ENCODE measurements at regions not wholly inside any gene's neighbourhood (a gene's known extent, or its start where the extent isn't known, plus 50 kb on each side); places are given as distances from the start of the nearest gene placed in this dataset.

DNA sequence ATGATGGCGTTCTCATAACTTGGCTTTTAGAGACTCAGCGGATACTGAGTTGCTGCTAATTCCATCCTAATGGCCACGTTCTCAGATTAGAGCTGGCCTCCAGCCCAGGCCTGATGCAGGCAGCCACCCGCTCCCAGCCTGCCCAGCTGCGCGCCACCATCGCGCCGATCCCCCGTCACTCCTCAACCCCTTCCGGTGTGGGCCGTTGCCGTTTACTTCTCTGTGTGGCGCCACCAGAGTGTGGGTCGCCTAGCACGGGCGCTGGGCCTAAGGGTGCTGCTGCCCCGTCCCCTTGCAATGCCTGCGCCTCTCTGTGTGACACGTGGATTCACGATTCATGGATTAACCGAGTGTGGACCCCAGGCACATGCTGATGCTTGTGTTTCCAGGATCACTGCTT is 1116.0 kb downstream of the BRD1 start:
- no peak overlapping the region for H3K27ac ChIP-seq
- no peaks in the 10 kb centered on the region for H3K9me3 ChIP-seq
- no peaks in the 10 kb centered on the region for H3K36me3 ChIP-seq
- no peaks in the 10 kb centered on the region for H3K27me3 ChIP-seq
- DNase-seq (ENCODE audit: low spot score), result no peak
- H3K4me3 ChIP-seq, result no peak overlapping the region
- no peaks in the 10 kb centered on the region for H3K4me1 ChIP-seq
- TF ChIP-seq, protein P1, sequence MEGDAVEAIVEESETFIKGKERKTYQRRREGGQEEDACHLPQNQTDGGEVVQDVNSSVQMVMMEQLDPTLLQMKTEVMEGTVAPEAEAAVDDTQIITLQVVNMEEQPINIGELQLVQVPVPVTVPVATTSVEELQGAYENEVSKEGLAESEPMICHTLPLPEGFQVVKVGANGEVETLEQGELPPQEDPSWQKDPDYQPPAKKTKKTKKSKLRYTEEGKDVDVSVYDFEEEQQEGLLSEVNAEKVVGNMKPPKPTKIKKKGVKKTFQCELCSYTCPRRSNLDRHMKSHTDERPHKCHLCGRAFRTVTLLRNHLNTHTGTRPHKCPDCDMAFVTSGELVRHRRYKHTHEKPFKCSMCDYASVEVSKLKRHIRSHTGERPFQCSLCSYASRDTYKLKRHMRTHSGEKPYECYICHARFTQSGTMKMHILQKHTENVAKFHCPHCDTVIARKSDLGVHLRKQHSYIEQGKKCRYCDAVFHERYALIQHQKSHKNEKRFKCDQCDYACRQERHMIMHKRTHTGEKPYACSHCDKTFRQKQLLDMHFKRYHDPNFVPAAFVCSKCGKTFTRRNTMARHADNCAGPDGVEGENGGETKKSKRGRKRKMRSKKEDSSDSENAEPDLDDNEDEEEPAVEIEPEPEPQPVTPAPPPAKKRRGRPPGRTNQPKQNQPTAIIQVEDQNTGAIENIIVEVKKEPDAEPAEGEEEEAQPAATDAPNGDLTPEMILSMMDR (IDR thresholded peaks at IDR 0.05), result no peak

DNA sequence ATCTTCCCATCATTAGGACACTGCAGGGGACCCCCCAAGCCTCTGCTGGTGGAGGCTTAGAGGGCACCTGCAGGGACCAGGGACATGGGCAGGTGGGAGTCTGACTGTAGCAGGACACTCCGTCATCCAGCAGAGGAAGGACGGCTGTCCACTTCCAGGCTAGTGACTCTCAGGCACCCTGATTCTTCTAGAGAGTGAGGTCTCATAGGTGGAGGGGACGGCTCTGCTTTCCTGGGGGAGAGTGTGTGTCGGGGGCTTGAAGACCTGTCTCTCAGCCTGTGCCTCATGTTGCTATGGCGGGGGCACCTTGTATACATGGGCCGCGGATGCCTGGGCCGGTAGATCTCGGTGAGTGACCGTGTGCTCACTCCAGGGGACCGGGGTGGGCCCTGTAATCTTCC is 1116.6 kb downstream of the BRD1 start:
- H3K9me3 ChIP-seq, result no peaks in the 10 kb centered on the region
- H3K27ac ChIP-seq, result no peak overlapping the region
- no peak overlapping the region for H3K4me3 ChIP-seq
- no peak for DNase-seq (ENCODE audit: low spot score)
- H3K36me3 ChIP-seq, result no peaks in the 10 kb centered on the region
- TF ChIP-seq, protein P1 (IDR thresholded peaks at IDR 0.05), result no peak
- H3K27me3 ChIP-seq, result no peaks in the 10 kb centered on the region
- H3K4me1 ChIP-seq, result no peaks in the 10 kb centered on the region

DNA sequence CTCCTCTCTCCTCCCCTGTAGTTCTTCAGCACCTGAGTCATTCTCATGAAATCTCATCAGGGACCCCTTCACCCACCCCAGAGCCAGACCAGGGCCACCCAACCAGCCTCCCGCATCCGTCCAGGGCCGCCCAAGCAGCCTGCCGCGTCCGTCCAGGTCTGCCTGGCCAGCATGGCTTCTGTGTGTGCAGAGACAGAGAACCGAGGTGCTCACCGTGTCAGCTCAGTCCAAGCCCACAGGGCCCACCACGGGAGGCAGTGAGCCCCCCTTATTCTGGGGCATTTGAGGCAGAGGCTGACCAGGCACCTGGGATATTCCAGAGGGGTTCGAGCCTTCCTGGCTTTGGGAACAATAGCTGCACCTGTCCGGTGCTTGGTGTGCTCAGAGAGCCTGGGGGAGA is 1117.3 kb downstream of the BRD1 start:
- TF ChIP-seq, protein P1 (IDR thresholded peaks at IDR 0.05), result no peak
- H3K4me1 ChIP-seq, result no peaks in the 10 kb centered on the region
- DNase-seq (ENCODE audit: low spot score), result no peak
- H3K27me3 ChIP-seq, result no peaks in the 10 kb centered on the region
- no peak overlapping the region for H3K27ac ChIP-seq
- no peaks in the 10 kb centered on the region for H3K9me3 ChIP-seq
- H3K36me3 ChIP-seq, result no peaks in the 10 kb centered on the region
- no peak overlapping the region for H3K4me3 ChIP-seq

DNA sequence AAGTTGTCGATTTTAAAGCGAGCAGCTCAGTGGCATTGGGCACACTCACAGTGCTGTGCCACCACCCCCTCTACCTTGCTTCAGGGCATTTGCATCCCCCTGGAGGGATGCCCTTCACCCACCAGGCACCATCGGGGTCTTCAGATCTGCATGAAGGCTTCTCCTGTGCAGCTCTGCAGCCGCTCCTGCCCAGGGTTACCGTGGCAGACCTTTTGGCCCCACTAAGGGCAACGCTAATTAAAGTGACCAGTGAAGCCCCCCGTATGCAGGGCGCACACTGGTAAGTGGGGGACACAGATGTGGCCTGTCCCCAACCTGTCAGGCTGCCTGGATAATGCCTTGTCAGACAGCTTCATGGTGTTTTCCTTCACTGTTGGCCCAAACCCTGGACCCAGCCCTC is 1117.7 kb downstream of the BRD1 start:
- no peak for DNase-seq (ENCODE audit: low spot score)
- Histone ChIP-seq H3K27me3 (no peaks in the 10 kb centered on the region), H3K36me3 (no peaks in the 10 kb centered on the region), H3K27ac (no peak overlapping the region), H3K9me3 (no peaks in the 10 kb centered on the region), H3K4me3 (no peak overlapping the region), H3K4me1 (no peaks in the 10 kb centered on the region)
- TF ChIP-seq, protein P1 (IDR thresholded peaks at IDR 0.05), result no peak

DNA sequence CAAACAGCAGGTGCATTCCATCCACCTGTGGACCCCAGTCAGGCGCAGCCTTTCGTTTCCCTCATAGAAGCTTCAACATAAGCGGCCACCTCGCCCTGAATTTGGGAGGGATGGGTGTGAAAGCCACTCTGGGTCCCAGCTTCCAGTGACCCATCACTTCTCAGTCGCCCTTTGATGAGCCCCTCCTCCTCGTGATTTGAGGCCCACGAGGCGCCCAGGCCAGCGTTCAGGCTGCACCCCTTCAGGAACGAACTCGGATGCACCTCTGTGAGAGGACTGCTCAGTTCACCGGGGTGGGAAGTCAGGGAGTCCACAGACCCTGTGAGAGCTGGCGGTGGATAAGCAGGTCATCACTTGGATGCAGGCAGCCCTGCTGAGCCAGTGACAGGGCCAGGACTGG is 1118.2 kb downstream of the BRD1 start:
- H3K4me1 ChIP-seq, result no peaks in the 10 kb centered on the region
- H3K27me3 ChIP-seq, result no peaks in the 10 kb centered on the region
- DNase-seq (ENCODE audit: low spot score), result no peak
- H3K4me3 ChIP-seq, result no peak overlapping the region
- no peak overlapping the region for H3K27ac ChIP-seq
- TF ChIP-seq, protein P1 (IDR thresholded peaks at IDR 0.05), result no peak
- H3K9me3 ChIP-seq, result no peaks in the 10 kb centered on the region
- no peaks in the 10 kb centered on the region for H3K36me3 ChIP-seq

DNA sequence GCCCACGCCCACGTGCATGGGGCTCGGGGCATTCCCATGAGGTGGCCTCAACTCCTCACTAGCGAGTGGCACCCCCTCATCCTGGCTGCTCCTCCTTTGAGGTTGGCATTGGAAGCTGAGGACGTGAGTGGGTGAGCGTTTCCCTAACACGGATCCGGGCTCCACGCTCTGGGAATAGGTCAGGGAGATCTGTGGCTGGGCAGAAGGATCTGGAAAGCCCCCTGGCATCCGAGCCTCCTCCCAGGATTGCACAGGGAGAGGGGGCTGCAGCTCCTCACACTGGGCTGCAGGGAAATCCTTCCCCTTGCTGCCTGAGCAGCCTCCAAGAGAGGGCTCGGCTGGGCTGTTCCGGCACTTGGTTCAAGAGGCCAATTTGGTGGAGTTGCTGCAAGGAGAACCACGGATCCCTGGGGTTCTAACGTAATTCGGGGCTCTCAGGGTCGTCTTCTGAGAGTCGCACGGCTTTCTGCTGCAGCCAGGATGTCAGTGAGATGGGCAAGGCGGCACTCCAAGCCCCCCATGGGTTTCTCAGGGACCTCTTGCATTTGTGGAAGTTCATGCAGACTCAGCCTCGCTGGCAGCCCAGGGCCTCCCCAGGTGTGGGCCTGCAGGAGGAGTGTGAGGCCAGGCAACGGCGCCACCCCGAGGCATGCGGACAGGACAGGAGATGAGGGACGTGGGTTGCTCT is 1119.0 kb downstream of the BRD1 start:
- H3K9me3 ChIP-seq, result no peaks in the 10 kb centered on the region
- H3K4me1 ChIP-seq, result no peaks in the 10 kb centered on the region
- H3K27me3 ChIP-seq, result no peaks in the 10 kb centered on the region
- no peak overlapping the region for H3K4me3 ChIP-seq
- H3K27ac ChIP-seq, result no peak overlapping the region
- TF ChIP-seq, protein P1 (IDR thresholded peaks at IDR 0.05), result no peak
- H3K36me3 ChIP-seq, result no peaks in the 10 kb centered on the region
- DNase-seq (ENCODE audit: low spot score), result no peak

Data from right atrium auricular region (tissue), 2 donors.